ENCODE measurements at regions not wholly inside any gene's neighbourhood (a gene's known extent, or its start where the extent isn't known, plus 50 kb on each side); places are given as distances from the start of the nearest gene placed in this dataset.

GRCh38 chr14:84251411-84252115 lies 1278.4 kb upstream of the FLRT2 start:
- ChIA-PET POLR2A (no interaction called here), CTCF (no interaction called here)
- H3K36me3 ChIP-seq (ENCODE audit: control insufficient read depth in 2 of 2, insufficient read depth in 1 of 2, low read length in 2 of 2) = no peaks in the 10 kb centered on the region
- TF ChIP-seq AEBP2 (tag by site-specific recombination; IDR thresholded peaks at IDR 0.05; ENCODE audit: borderline replicate concordance) (no peak), ZBTB10 (tag by site-specific recombination; IDR thresholded peaks at IDR 0.05) (no peak), KLF17 (tag by site-specific recombination; IDR thresholded peaks at IDR 0.05) (no peak), ZNF544 (tag by site-specific recombination; IDR thresholded peaks at IDR 0.05) (no peak), ZNF223 (tag by site-specific recombination; IDR thresholded peaks at IDR 0.05) (no peak), PRDM1 (tag by site-specific recombination; IDR thresholded peaks at IDR 0.05) (no peak), ZBTB20 (tag by site-specific recombination; IDR thresholded peaks at IDR 0.05) (no peak), ZNF341 (tag by site-specific recombination; IDR thresholded peaks at IDR 0.05; ENCODE audit: low read depth) (no peak), ZNF561 (tag by site-specific recombination; IDR thresholded peaks at IDR 0.05; ENCODE audit: borderline replicate concordance) (no peak), ZNF10 (tag by site-specific recombination; IDR thresholded peaks at IDR 0.05) (no peak), ZNF768 (tag by site-specific recombination; IDR thresholded peaks at IDR 0.05) (no peak)
- no peak overlapping the region for H3K4me3 ChIP-seq (ENCODE audit: low read depth, low read length)
- no peaks in the 10 kb centered on the region for H3K4me1 ChIP-seq (ENCODE audit: control insufficient read depth, insufficient read depth, low read length)
- no peaks in the 10 kb centered on the region for H3K9me3 ChIP-seq (ENCODE audit: control insufficient read depth, insufficient read depth, low read depth, low read length)
- H3K27ac ChIP-seq (ENCODE audit: extremely low read depth, low read depth, low read length) = no peak overlapping the region

- no peak for TF ChIP-seq ZNF510 (tag by site-specific recombination; IDR thresholded peaks at IDR 0.05; ENCODE audit: insufficient replicate concordance)
- TF ChIP-seq ZNF776 (tag by site-specific recombination; IDR thresholded peaks at IDR 0.05; ENCODE audit: borderline replicate concordance) = no peak
- no peak for TF ChIP-seq ZNF404 (tag by site-specific recombination; IDR thresholded peaks at IDR 0.05)
- TF ChIP-seq ZNF354C (tag by site-specific recombination; IDR thresholded peaks at IDR 0.05; ENCODE audit: borderline replicate concordance, low read depth) = no peak
- TF ChIP-seq HOXD13 (CRISPR knock-in tag; IDR thresholded peaks at IDR 0.05; ENCODE audit: borderline replicate concordance) = no peak
- TF ChIP-seq ZNF544 (tag by site-specific recombination; IDR thresholded peaks at IDR 0.05) = no peak
- TF ChIP-seq ZNF112 (tag by site-specific recombination; IDR thresholded peaks at IDR 0.05) = no peak
- TF ChIP-seq ZNF621 (tag by site-specific recombination; IDR thresholded peaks at IDR 0.05) = no peak
- TF ChIP-seq KLF10 (tag by site-specific recombination; IDR thresholded peaks at IDR 0.05) = no peak
- TF ChIP-seq GLIS2 (tag by site-specific recombination; IDR thresholded peaks at IDR 0.05) = no peak
- TF ChIP-seq ZNF350 (tag by site-specific recombination; IDR thresholded peaks at IDR 0.05) = no peak
- TF ChIP-seq MEIS1 (CRISPR knock-in tag; IDR thresholded peaks at IDR 0.05; ENCODE audit: borderline replicate concordance) = no peak
- TF ChIP-seq ZNF692 (tag by site-specific recombination; IDR thresholded peaks at IDR 0.05) = no peak
- TF ChIP-seq ZNF2 (tag by site-specific recombination; IDR thresholded peaks at IDR 0.05) = no peak
- no peak for TF ChIP-seq PATZ1 (tag by site-specific recombination; IDR thresholded peaks at IDR 0.05)
- Histone ChIP-seq H3K4me3 (ENCODE audit: low read depth, low read length) (no peak overlapping the region), H3K9me3 (ENCODE audit: control insufficient read depth, insufficient read depth, low read depth, low read length) (no peaks in the 10 kb centered on the region), H3K4me1 (ENCODE audit: control insufficient read depth, insufficient read depth, low read length) (no peaks in the 10 kb centered on the region), H3K27ac (ENCODE audit: extremely low read depth, low read depth, low read length) (no peak overlapping the region), H3K36me3 (ENCODE audit: control insufficient read depth in 2 of 2, insufficient read depth in 1 of 2, low read length in 2 of 2) (no peaks in the 10 kb centered on the region)
- CTCF ChIA-PET = no interaction called here
- POLR2A ChIA-PET = no interaction called here
These were observed 1277.2 kb upstream of the FLRT2 start for GRCh38 chr14:84252706-84253105.
